Kidney (tissue), 13 donors: ENCODE measurements at regions not wholly inside any gene's neighbourhood (a gene's known extent, or its start where the extent isn't known, plus 50 kb on each side); places are given as distances from the start of the nearest gene placed in this dataset.

Experiments used
- DNase-seq, 5 donors: peaks; one replicate each; pipeline ENCODE4 v3.0.0-alpha.2; 2013 to 2020
- FAIRE-seq: peaks from 2 replicates; lab custom pipeline; 2012; peaks lifted over from hg19 to GRCh38; lab: Jason Lieb, UNC
- H3K27ac ChIP-seq, 2 donors: one replicate each; pipeline ENCODE4 v1.7.0; 2013; ENCODE audit warnings: low read depth in 2 of 2, low read length in 2 of 2, inconsistent platforms in 1 of 2
- H3K27me3 ChIP-seq: one replicate; pipeline ENCODE4 v1.7.1; 2013; ENCODE audit warnings: low read length, inconsistent platforms; ENCODE audit not compliant: control insufficient read depth, insufficient read depth
- H3K36me3 ChIP-seq, 3 donors: one replicate each; pipeline versions ENCODE4 v1.7.0 to v1.7.1; 2013; ENCODE audit warnings: low read length in 3 of 3, control low read depth in 1 of 3, inconsistent platforms in 1 of 3; ENCODE audit not compliant: insufficient read depth in 3 of 3, control insufficient read depth in 2 of 3
- H3K4me1 ChIP-seq, 3 donors: one replicate each; pipeline versions ENCODE4 v1.7.0 to v1.7.1; 2013; ENCODE audit warnings: low read length in 3 of 3, inconsistent platforms in 1 of 3, low read depth in 1 of 3; ENCODE audit not compliant: control insufficient read depth in 2 of 3, insufficient read depth in 2 of 3
- H3K4me3 ChIP-seq, 3 donors: one replicate each; pipeline versions ENCODE4 v1.7.0 to v1.8.1; 2013; ENCODE audit warnings: low read length in 3 of 3, control low read depth in 1 of 3, inconsistent platforms in 1 of 3
- H3K9ac ChIP-seq, 3 donors: one replicate each; pipeline versions ENCODE4 v1.7.0 to v1.7.1; 2013; ENCODE audit warnings: low read length in 3 of 3, control low read depth in 1 of 3, inconsistent platforms in 1 of 3
- H3K9me3 ChIP-seq, 3 donors: one replicate each; pipeline versions ENCODE4 v1.7.0 to v1.7.1; 2013; ENCODE audit warnings: low read length in 3 of 3, control low read depth in 1 of 3, inconsistent platforms in 1 of 3; ENCODE audit not compliant: control insufficient read depth in 2 of 3, insufficient read depth in 1 of 3
- CTCF ChIP-seq: IDR thresholded peaks from 3 replicates; pipeline ENCODE4 v1.5.1; 2012; ENCODE audit warnings: mild to moderate bottlenecking, moderate library complexity, borderline replicate concordance; ENCODE audit not compliant: insufficient read depth; ENCODE audit errors: extremely low read depth
- intact Hi-C: fragments of 100-400 bp; cut with DNase I; formaldehyde crosslinking; loops from one replicate; pipeline ENCODE4 v1.11.1; 2022
- donor health status: control.
- donor health status: control.
- donor health status: control.
- donor health status: control.
- donor health status: control.
- donor health status: DM: yes; HTN: yes; CAD: no.
- donor health status: Normal renal cell carcinoma (clear cell type).

DNA sequence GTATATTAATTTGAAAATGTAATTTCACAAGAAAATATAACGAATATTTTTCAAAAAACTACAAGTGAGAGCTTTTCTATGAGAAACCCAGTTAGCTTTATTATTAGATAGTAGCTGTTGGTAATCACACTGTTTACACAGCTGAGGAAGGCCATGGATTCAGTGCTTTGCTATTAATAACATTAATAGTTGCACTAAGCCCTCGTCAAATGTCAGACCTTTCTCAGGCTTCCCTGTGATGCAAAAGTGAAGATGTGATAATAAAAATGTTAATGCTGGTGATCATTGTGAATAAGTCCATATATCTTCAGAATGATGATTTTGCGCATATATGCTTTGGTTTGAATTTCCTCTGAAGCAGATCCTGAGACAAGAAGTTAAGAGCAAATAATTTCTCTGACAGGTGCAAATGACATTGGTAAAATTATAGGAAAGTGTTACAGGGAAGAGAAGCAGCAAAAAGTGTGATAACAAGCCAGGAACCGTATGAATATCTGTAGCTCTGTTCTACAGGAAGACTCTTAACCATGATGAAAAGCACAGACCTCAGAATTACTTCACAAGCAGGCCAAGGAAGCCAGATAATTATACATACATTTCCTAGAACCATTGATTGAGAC lies 56.5 kb upstream of the CNTN6 start:
- TF ChIP-seq CTCF, result no peak
- Histone ChIP-seq H3K36me3 (no peaks in the 10 kb centered on the region), H3K27ac (no peak overlapping the region), H3K27me3 (no peaks in the 10 kb centered on the region), H3K4me3 (no peak overlapping the region), H3K4me1 (no peaks in the 10 kb centered on the region), H3K9me3 (no peaks in the 10 kb centered on the region), H3K9ac (no peak overlapping the region)
- DNase-seq (no peak), FAIRE-seq (no peak)
- intact Hi-C loops, result no loop called here

DNA sequence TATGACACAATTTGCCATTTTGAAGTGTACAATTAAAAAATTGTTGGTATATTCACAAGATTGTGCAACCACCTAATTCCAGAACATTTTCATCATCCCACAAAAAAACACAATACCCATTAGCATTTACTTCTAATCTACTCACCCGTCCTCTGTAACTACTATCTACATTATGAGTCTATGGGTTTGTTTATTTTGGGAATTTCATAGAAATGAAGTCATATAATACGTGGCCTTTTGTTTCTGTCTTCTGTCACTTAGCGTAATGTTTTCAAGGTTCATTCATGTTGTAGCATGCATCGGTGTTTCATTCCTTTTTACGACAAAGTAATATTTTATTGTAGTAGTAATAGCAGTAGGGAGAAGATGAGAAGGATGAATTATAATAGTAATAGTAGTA lies 55.2 kb upstream of the CNTN6 start:
- intact Hi-C loops, result no loop called here
- TF ChIP-seq CTCF, result no peak
- no peak overlapping the region for H3K9ac ChIP-seq
- H3K4me3 ChIP-seq, result no peak overlapping the region
- H3K36me3 ChIP-seq, result no peaks in the 10 kb centered on the region
- no peaks in the 10 kb centered on the region for H3K27me3 ChIP-seq
- no peaks in the 10 kb centered on the region for H3K9me3 ChIP-seq
- no peak overlapping the region for H3K27ac ChIP-seq
- DNase-seq (no peak), FAIRE-seq (no peak)
- no peaks in the 10 kb centered on the region for H3K4me1 ChIP-seq
